H1 (cell line): ENCODE measurements at regions not wholly inside any gene's neighbourhood (a gene's known extent, or its start where the extent isn't known, plus 50 kb on each side); places are given as distances from the start of the nearest gene placed in this dataset.

Source experiments
- CTCF ChIA-PET: fragments of 300-600 bp; sonication (Branson Sonifier 250); formaldehyde crosslinking; loops from one replicate; lab custom pipeline; 2021; ENCODE audit not compliant: partially characterized antibody; lab: Charles Lee
- POLR2A ChIA-PET: fragments of 300-600 bp; sonication (Branson Sonifier 250); formaldehyde crosslinking; loops from one replicate; lab custom pipeline; 2021; ENCODE audit warnings: inconsistent platforms; ENCODE audit not compliant: partially characterized antibody; lab: Charles Lee
- DNase-seq, 2 experiments: peaks; one replicate each; pipeline versions ENCODE4 v3.0.0 to v3.0.0-alpha.2; 2010 to 2022; ENCODE audit warnings: low spot score in 2 of 2, low read depth in 1 of 2, mixed read lengths in 1 of 2
- FAIRE-seq: peaks from 2 replicates; lab custom pipeline; 2011; peaks lifted over from hg19 to GRCh38; lab: Jason Lieb, UNC
- H2AFZ ChIP-seq: 2 replicates; pipeline ENCODE4 v1.8.1; 2012; ENCODE audit warnings: low read length, inconsistent platforms
- H2AK5ac ChIP-seq: 2 replicates; pipeline ENCODE4 v1.6.1; 2013; ENCODE audit warnings: low read depth, low read length
- H2BK120ac ChIP-seq: replicated peaks from 2 replicates; pipeline ENCODE3; 2013; ENCODE audit warnings: low read depth, low read length, inconsistent platforms
- H2BK12ac ChIP-seq: 2 replicates; pipeline ENCODE4 v1.6.1; 2013; ENCODE audit warnings: low read depth, low read length
- H2BK15ac ChIP-seq: 2 replicates; pipeline ENCODE4 v1.6.1; 2013; ENCODE audit warnings: low read length
- H2BK20ac ChIP-seq: 2 replicates; pipeline ENCODE4 v1.6.1; 2013; ENCODE audit warnings: low read length
- H2BK5ac ChIP-seq: 2 replicates; pipeline ENCODE4 v1.6.1; 2013; ENCODE audit warnings: low read depth, low read length
- H3K14ac ChIP-seq: 2 replicates; pipeline ENCODE4 v1.6.1; 2013; ENCODE audit warnings: inconsistent platforms; ENCODE audit not compliant: insufficient read length
- H3K18ac ChIP-seq: 2 replicates; pipeline ENCODE4 v1.6.1; 2013; ENCODE audit warnings: low read length; ENCODE audit errors: extremely low read depth
- H3K23ac ChIP-seq: 2 replicates; pipeline ENCODE4 v1.6.1; 2013; ENCODE audit warnings: inconsistent platforms; ENCODE audit not compliant: insufficient read length
- H3K23me2 ChIP-seq: 2 replicates; pipeline ENCODE4 v1.6.1; 2013; ENCODE audit warnings: low read depth, low read length
- H3K27ac ChIP-seq: 2 replicates; pipeline ENCODE4 v1.6.1; 2011; ENCODE audit warnings: low read depth, low read length, inconsistent platforms
- H3K27me3 ChIP-seq, 4 experiments: replicated peaks in 1 of 4; 1 replicate in 1 of 4; 2 replicates in 3 of 4; pipeline versions ENCODE4 v1.6.1 to v1.8.1; 2011 to 2013; ENCODE audit warnings: low read length in 3 of 4, mild to moderate bottlenecking in 3 of 4, inconsistent platforms in 2 of 4, mixed read lengths in 2 of 4, moderate library complexity in 1 of 4; ENCODE audit not compliant: control insufficient read depth in 3 of 4, insufficient read depth in 3 of 4; ENCODE audit errors: extremely low read depth in 1 of 4
- H3K36me3 ChIP-seq, 4 experiments: 2 replicates each; pipeline versions ENCODE4 v1.6.1 to v1.8.1; 2011 to 2013; ENCODE audit warnings: mild to moderate bottlenecking in 4 of 4, low read length in 3 of 4, moderate library complexity in 2 of 4, control low read depth in 1 of 4, inconsistent platforms in 1 of 4; ENCODE audit not compliant: insufficient read depth in 4 of 4, control insufficient read depth in 2 of 4
- H3K4ac ChIP-seq: replicated peaks from 2 replicates; pipeline ENCODE3; 2013; ENCODE audit warnings: low read length, low read depth, mixed read lengths, inconsistent platforms; ENCODE audit not compliant: insufficient read length
- H3K4me1 ChIP-seq, 4 experiments: replicated peaks in 1 of 4; 1 replicate in 1 of 4; 2 replicates in 3 of 4; pipeline versions ENCODE4 v1.6.1 to v1.8.1; 2011 to 2013; ENCODE audit warnings: low read length in 3 of 4, inconsistent platforms in 2 of 4, mixed read lengths in 1 of 4; ENCODE audit not compliant: insufficient read depth in 4 of 4, control insufficient read depth in 3 of 4
- H3K4me2 ChIP-seq, 2 experiments: 2 replicates each; pipeline versions ENCODE4 v1.6.1 to v1.8.1; 2011 to 2013; ENCODE audit warnings: low read depth in 2 of 2, low read length in 2 of 2, control low read depth in 1 of 2, inconsistent platforms in 1 of 2, mild to moderate bottlenecking in 1 of 2; ENCODE audit not compliant: insufficient read depth in 1 of 2
- H3K4me3 ChIP-seq, 4 experiments: fragments of 200-600, 300-600 bp in 1 of 4; sonication (generic), shearing (Covaris generic), sonication (Bioruptor Twin) in 1 of 4; 2 replicates each; pipeline versions ENCODE4 v1.5.1 to v1.8.1; 2011 to 2016; ENCODE audit warnings: low read length in 4 of 4, low read depth in 3 of 4, control low read depth in 2 of 4, inconsistent platforms in 2 of 4, mild to moderate bottlenecking in 2 of 4, mixed read lengths in 1 of 4, moderate library complexity in 1 of 4; ENCODE audit not compliant: insufficient read depth in 2 of 4; ENCODE audit errors: extremely low read depth in 1 of 4
- H3K56ac ChIP-seq: replicated peaks from 2 replicates; pipeline ENCODE3; 2013; ENCODE audit warnings: low read depth, mild to moderate bottlenecking, mixed read lengths, low read length, inconsistent platforms; ENCODE audit not compliant: insufficient read length
- H3K79me1 ChIP-seq: 2 replicates; pipeline ENCODE4 v1.6.1; 2013; ENCODE audit warnings: low read depth, low read length, control low read depth
- H3K79me2 ChIP-seq, 2 experiments: 2 replicates each; pipeline versions ENCODE4 v1.6.1 to v1.8.1; 2012 to 2013; ENCODE audit warnings: low read length in 2 of 2, mild to moderate bottlenecking in 2 of 2, inconsistent platforms in 1 of 2; ENCODE audit not compliant: insufficient read depth in 2 of 2, control insufficient read depth in 1 of 2
- H3K9ac ChIP-seq, 4 experiments: replicated peaks in 1 of 4; 1 replicate in 1 of 4; 2 replicates in 3 of 4; pipeline versions ENCODE4 v1.6.1 to v1.8.1; 2011 to 2013; ENCODE audit warnings: low read depth in 3 of 4, low read length in 3 of 4, control low read depth in 2 of 4, mild to moderate bottlenecking in 2 of 4, moderate library complexity in 2 of 4, inconsistent platforms in 1 of 4; ENCODE audit errors: extremely low read depth in 1 of 4
- H3K9me3 ChIP-seq, 2 experiments: 2 replicates each; pipeline versions ENCODE4 v1.6.1 to v1.8.1; 2012 to 2013; ENCODE audit warnings: mild to moderate bottlenecking in 2 of 2, moderate library complexity in 2 of 2, control low read depth in 1 of 2, inconsistent platforms in 1 of 2, low read depth in 1 of 2, low read length in 1 of 2, mixed read lengths in 1 of 2; ENCODE audit not compliant: insufficient read depth in 2 of 2
- H4K20me1 ChIP-seq, 2 experiments: replicated peaks in 1 of 2; 2 replicates each; pipeline versions ENCODE3 to v1.8.1; 2011 to 2013; ENCODE audit warnings: inconsistent platforms in 2 of 2, low read length in 2 of 2, mild to moderate bottlenecking in 1 of 2; ENCODE audit not compliant: insufficient read depth in 2 of 2, control insufficient read depth in 1 of 2
- H4K5ac ChIP-seq: 2 replicates; pipeline ENCODE4 v1.6.1; 2013; ENCODE audit warnings: low read length, low read depth, mixed read lengths, inconsistent platforms; ENCODE audit not compliant: insufficient read length
- H4K8ac ChIP-seq: 2 replicates; pipeline ENCODE4 v1.8.0; 2013; ENCODE audit warnings: mild to moderate bottlenecking, moderate library complexity, low read length, inconsistent platforms; ENCODE audit not compliant: insufficient read depth; ENCODE audit errors: extremely low read depth
- H4K91ac ChIP-seq: replicated peaks from 2 replicates; pipeline ENCODE3; 2013; ENCODE audit warnings: low read length, mixed read lengths, inconsistent platforms; ENCODE audit not compliant: insufficient read length
- BCL11A ChIP-seq, 2 experiments: IDR thresholded peaks; one replicate each; pipeline ENCODE4 v1.6.1; 2011; ENCODE audit warnings: low read depth in 2 of 2, low read length in 2 of 2, mild to moderate bottlenecking in 2 of 2
- CBX8 ChIP-seq: fragments of 300-800, 300-1000 bp; sonication (generic); IDR thresholded peaks from 2 replicates; pipeline ENCODE4 v1.7.1; 2016; ENCODE audit warnings: low read depth, low read length, borderline replicate concordance
- CREB1 ChIP-seq: IDR thresholded peaks from 2 replicates; pipeline ENCODE4 v1.6.1; 2012; ENCODE audit warnings: inconsistent platforms
- SIX5 ChIP-seq: IDR thresholded peaks from 2 replicates; pipeline ENCODE4 v1.6.1; 2011; ENCODE audit warnings: mild to moderate bottlenecking, low read depth, low read length
- WGBS, 2 experiments: shearing (Covaris generic) in 1 of 2; methylation state at CpG; one replicate each; pipeline versions ENCODE4 v1.1.6 to v1.1.7; 2013 to 2015; ENCODE audit warnings: low lambda C conversion rate in 2 of 2, mixed read lengths in 2 of 2, inconsistent platforms in 1 of 2, low coverage in 1 of 2, missing lambda C conversion rate in 1 of 2; ENCODE audit not compliant: insufficient replicate concordance in 2 of 2, insufficient coverage in 1 of 2, insufficient read length in 1 of 2; ENCODE audit errors: extremely low coverage in 1 of 2, missing lambda C conversion rate in 1 of 2; 5-methylcytosine and 5-hydroxymethylcytosine counted together

DNA sequence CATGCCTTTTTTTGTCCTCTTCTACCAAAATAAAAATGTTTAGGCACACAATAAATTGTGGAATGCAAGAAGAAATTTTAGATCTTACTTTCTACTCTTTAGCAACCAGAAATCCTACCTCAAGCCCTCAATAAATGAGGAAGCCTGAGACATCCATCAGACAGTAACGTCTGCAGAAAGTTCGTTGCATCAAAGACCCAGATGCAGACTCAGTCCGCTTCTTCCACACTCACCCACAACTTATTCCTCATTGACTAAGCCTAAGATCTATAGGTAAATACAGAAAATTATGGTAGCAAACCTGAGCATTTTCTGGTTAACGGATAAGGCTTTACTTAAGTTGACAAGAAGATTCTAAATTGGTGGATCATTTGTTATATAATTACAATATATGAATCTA, 579.4 kb upstream of the ID2 start:
- H3K56ac ChIP-seq, result no peak overlapping the region
- DNase-seq (no peak), FAIRE-seq (no peak)
- H3K4me2 ChIP-seq, result no peak overlapping the region
- H2BK12ac ChIP-seq, result no peak overlapping the region
- no peak overlapping the region for H4K8ac ChIP-seq
- H2BK15ac ChIP-seq, result no peak overlapping the region
- TF ChIP-seq CREB1 (no peak), CBX8 (no peak), SIX5 (no peak), BCL11A (IDR thresholded peaks at IDR 0.05; ENCODE audit: low read depth in 2 of 2, low read length in 2 of 2) (no peak)
- no peaks in the 10 kb centered on the region for H3K9me3 ChIP-seq
- H3K79me1 ChIP-seq, result no peaks in the 10 kb centered on the region
- H3K4me1 ChIP-seq, result no peaks in the 10 kb centered on the region; a peak in 1 of 7 replicates
- no peaks in the 10 kb centered on the region for H4K20me1 ChIP-seq
- H2AK5ac ChIP-seq, result no peak overlapping the region
- H3K23me2 ChIP-seq, result no peaks in the 10 kb centered on the region
- H3K9ac ChIP-seq, result no peak overlapping the region
- no peak overlapping the region for H2AFZ ChIP-seq
- no peak overlapping the region for H2BK20ac ChIP-seq
- no peak overlapping the region for H3K27ac ChIP-seq
- no peak overlapping the region for H4K5ac ChIP-seq
- no peaks in the 10 kb centered on the region for H3K79me2 ChIP-seq
- H3K18ac ChIP-seq, result no peak overlapping the region
- H2BK5ac ChIP-seq, result no peak overlapping the region
- no peaks in the 10 kb centered on the region for H3K27me3 ChIP-seq
- CTCF ChIA-PET, result no interaction called here
- H3K4me3 ChIP-seq, result no peak overlapping the region
- no peak overlapping the region for H3K23ac ChIP-seq
- no peak overlapping the region for H3K4ac ChIP-seq
- no peaks in the 10 kb centered on the region for H3K36me3 ChIP-seq
- no peak overlapping the region for H4K91ac ChIP-seq
- POLR2A ChIA-PET, result no interaction called here
- 86% methylated on average over 4 of the region's 4 CpGs; no CpG with 5 or more reads in 1 of the 2 experiments for WGBS, 2 experiments
- no peak overlapping the region for H3K14ac ChIP-seq
- no peak overlapping the region for H2BK120ac ChIP-seq
